NCI-H2029 (cell line): ENCODE measurements at regions not wholly inside any gene's neighbourhood (a gene's known extent, or its start where the extent isn't known, plus 50 kb on each side); places are given as distances from the start of the nearest gene placed in this dataset.

Experiments used
- DNase-seq: peaks from one replicate; lab custom pipeline; 2025; lab: John Stamatoyannopoulos, UW

DNA sequence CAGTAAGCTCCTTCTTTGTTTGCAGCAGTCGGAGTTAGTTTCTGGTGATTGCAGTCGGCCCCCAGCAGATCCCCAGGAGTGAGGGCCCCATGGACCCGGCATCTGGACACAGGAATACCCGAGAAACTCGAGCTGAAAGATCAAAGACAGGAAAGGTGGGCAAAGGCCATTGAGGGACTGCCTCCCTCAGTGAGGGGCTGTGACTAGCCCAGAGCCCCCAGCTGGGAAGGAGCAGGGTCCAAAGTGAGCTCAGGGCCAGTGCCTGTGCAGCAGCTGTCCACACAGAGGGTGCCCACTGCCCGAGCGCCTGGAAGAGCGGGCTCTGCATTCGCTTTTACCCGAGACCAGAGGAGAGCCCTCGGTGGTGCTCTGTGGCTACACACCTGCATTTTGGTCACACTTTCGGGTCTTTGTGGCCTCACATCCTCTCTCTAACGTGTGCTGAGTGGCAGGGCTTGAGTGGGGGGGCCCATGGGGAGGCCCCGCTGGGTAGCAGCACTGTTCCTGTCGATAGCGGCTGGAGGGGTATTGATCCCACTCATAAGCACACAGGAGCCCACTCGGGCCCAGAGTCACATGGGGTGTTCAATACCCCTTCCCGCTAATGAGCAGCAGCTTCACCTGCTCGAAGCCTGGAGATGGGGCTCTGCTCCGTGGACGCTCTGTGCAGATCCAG lies 532.9 kb downstream of the TBC1D22A start:
- no peak for DNase-seq

DNA sequence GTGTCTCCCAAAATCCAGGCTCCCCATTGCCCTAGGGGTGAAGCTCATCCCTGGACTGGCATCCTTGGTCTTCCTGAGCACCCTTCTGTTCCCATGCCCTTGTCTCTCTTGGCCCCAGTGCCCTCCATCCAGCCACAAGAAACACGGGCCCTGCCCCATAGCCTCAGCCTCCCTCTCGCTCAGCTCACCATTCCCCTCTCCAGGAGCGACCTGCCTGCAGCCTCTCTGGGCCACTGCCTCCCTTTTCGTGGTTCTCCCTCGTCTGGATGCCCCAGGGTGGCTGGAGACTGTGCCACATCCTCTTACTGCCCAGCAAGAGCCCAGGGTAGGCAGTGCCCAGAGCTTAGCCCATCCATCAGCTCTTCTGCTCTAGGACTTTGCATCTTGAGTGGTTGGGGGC lies 532.1 kb downstream of the TBC1D22A start:
- DNase-seq = no peak

DNA sequence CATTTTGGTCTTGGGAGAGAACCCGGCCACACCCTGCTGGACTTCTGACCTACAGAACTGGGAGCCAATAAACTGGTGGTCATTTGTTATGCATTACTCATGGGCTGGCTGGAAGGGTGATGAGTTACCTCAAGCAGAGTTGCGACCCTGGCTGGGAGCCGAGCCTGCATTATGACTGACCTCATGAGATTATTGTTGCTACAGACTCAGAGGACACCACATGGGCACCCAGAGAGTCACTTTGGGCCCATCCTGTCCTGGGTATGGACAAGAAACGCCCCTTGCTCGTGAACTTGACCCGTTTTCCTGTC lies 531.7 kb downstream of the TBC1D22A start:
- DNase-seq = no peak

DNA sequence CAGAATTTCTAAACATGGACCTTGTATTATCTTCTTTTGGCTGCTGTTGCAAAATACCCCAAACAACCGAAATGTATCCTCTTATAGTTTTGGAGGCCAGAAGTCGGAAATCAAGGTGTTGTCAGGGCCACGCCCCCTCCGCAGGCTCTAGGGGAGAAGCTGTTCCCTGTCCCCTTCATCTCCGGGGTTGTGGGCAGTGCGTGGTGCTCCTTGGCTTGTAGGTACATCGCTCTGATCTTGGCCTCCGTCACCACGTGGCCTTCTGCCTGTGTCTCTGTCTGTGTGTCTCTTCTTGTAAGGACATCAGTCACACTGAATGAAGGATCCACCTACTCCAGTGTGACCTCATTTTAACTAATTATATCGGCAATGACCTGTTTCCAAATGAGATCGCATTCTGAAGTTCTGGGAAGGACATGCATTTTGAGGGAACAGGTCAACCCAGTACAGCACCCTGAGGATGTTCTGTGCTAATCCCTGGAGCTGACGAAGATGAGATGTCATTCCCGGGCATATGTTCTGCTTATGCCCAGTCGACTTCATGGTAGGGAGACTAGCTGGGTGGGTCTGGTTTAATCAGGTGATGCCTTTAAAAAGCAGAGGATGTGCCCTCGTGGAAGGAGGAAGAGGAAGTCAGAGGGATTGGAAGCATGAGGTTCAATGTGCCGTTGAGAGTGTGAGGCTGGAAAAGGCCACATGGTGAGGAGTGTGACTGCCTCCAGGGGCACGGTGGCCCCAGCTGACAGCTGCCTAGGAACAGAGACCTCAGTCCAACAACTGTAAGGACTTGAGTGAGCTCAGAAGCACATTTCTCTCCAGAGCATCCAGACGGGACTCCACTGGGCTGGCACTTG lies 531.1 kb downstream of the TBC1D22A start:
- DNase-seq = no peak

DNA sequence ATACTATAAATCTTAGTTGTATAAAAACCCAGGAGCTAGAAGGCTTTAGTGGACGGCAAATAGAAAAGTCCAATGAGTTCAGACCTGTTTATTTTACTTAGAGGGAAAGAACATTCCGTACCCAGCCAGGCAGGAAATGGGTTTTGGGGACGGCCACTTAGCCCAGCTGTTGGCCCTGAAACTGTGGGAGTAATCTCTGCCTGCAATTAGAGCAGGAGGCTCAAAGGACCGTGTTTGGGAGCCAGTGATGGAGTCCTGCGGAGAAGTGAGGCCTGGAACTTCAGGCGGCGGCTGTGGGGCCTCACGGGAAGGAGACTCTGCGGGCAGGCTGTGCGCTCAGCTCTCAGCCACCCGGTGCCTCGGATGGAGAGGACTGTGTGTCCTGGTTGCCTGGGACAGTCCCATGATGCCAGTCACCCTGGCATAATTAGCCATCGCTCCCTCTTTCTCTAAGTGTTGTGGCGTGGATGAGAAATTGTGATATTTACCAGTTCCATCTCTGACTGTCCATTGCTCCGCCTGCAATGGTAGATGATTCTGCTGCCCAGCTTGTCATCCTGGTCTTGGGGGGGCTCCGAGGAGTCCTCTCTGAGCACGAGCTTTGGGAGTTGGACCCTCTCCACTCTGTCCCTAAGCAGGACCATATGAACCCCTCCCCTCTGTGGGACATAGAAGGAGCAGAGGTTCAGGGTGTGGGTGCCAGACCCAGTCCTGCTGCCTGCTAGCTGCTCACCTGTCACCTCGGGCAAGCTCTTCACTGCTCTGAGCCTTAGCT lies 530.3 kb downstream of the TBC1D22A start:
- DNase-seq = no peak

DNA sequence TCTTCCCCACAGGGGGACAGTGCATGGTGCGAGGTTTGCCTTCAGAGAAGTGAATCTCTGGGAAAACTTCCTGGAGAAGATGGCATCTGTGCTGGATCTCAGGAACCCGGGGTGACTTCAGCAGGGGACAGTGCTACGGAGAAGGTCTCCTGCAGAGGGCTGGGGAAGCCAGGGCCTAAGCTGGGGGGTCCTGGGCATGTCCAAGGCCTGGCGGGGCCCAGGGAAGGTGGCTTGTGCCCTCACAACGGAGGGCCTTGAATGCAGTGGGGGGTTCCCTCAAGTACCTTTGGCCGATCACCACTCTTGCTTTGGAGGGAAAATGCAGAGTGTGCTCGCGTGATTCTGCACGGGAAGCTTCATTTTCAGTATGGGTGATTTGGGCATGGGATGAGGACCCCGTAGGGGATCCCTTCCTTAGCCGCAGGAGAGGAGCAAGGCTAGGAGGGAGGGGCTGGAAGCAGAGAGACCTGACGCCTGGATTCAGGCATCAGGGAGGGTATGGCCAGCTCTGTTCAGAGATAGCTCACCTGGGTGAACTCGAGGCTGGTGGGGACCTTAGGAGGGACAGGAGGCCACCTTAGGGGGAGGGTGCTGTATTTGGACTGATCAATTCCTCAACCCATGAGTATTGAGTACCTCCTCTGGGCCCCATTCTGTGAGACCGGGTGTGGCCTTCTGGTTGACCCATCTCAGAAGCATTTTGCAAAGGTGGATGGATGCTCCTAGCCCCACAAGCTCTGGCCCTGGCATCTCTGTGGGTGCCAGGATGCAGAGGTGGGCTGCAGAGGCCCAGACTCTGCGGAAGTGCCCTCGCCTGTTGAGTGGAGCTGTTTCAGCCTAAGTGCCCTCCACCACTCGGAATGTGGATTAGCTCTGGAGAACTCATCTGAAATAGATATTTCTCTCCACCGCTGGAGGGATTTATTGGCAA lies 529.4 kb downstream of the TBC1D22A start:
- DNase-seq = no peak

DNA sequence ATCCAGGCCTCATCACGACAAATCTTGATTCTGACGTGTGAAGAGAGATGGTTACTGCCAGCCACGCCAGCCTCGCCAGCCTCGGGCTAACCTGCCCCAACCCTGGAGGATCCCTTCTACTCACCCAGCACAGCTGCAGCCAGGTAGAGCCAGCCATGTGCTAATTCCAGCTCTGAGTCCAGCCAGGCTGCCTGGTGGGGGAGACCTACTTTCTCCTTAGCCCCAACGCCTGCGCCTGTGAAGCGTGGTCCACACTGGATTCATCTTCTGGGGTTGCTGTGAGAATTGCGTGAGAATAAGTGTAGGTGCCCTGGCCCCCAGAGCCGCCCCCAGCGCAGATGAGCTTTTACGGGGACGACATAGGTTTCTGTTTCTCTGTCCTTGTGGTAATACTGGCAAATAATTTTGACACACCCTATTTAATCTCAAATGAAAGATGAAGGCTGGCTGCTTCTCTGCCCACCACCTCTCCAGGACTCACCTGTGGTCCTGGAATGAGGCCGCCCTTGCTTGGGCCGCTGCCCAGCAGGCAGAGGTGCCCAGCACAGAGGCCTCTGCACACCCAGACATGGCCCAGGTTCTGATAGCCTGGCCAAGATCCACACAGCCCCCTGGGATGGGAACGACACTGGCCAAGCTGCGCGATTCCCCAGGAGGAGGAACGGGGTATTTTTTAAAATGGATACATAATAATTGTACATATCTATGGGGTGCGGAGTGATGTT lies 528.4 kb downstream of the TBC1D22A start:
- no peak for DNase-seq

DNA sequence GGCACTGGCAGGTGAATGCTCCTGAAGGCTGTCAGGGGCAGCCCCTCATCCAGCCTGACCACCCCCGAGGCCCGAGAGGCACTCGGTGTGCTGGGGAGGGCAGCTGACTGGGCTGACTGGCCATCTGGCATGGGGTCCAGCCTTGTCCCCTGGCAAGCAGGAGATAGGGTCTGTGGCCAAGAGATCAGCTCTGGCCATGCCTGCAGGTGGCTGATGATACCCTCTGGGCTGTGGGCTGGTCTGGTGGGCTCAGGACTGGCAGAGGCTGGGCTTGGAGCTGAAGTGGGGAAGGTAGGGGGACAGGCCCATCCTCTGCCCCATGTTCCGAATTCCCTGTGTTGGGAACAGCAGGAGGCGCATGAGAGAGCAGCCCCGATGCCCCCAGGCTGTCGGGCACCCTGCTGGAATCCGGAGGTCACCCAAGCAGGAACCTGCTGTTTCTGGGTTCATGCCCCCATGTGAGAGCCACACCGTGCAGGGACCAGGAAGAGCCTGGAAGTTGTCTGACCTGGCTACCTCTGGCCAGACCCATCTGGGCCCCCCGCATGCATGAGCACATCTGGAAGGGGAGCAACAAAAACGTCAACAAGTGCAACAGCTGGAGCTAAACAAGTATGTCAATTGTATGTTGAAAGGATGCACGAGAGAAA lies 527.0 kb downstream of the TBC1D22A start:
- DNase-seq = no peak

DNA sequence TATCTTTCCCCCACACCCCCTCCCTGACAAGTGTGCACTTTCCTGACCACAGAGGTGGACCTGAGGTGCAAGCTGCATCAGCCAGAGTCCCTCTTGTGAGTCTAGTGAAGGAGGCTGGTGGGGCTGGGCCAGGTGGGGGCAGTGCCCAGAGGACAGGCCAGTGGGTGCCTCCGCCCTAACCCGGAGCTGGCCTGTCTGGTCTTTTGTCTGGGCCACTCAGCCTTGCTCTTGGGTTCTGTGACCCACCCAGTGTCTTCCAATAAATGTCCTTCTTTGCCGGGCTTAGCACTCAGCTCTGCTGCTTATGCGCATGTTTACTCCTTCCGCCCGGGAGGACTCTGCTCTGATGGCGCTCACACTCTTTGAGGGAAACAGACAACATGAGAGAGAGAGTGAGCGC lies 526.2 kb downstream of the TBC1D22A start:
- DNase-seq = no peak

DNA sequence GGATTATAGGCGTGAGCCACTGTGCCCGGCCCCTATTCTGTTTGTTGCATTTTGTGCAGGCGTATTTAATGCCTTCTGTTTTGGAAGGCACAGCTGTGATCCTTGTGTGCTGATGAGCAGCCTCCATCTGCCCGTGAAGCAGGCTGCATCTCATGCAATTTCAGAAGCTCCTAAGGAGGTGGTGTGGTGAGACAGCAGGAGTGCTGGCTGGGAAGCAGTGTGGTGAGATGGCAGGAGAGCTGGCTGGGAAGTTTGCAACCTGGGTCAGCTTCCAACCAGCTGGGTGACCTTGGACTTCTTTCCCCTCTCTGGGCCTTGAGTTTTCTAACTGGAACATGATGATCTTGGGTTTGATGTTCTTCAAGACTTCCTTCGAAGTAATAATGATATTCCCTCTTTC lies 525.1 kb downstream of the TBC1D22A start:
- DNase-seq = no peak

DNA sequence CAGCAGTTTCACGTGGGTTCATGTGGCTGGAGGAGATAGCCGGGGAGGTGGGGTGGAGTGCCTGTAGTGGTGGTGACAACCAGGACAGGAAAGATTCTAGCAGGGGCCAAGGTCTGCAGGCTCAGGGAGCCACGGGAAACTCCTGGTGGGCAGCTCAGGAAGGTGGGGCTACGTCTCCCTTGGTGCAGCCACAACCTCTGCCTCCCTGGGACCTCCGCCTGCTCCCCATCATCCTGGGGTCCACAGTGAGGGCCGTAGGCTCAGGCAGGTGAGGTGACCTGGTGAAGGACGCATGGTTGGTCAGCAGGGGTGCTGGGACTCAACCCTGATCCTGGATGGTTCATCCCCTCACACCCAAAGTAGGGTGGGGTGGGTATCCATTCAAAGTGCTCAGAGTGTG lies 524.1 kb downstream of the TBC1D22A start:
- DNase-seq = no peak

DNA sequence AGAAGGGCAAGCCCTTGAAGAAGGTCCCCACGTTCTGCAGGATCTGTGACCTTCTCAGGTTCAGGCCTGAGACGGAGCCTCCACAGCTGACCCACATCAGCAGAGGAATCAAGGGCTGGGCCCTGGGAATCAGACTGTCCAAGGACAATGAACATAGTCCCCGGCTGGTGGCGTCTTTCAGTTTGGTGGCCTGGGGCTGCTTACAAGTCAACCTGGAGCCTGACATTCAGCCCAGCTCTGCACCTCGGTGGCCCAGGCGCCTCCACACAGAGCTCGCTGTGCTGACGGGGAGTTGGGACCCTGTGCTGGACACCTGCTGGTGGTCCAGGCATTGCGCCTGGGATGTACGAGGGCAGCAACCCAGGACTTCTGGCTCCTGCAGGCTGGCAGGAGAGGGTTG lies 523.5 kb downstream of the TBC1D22A start:
- DNase-seq = no peak

DNA sequence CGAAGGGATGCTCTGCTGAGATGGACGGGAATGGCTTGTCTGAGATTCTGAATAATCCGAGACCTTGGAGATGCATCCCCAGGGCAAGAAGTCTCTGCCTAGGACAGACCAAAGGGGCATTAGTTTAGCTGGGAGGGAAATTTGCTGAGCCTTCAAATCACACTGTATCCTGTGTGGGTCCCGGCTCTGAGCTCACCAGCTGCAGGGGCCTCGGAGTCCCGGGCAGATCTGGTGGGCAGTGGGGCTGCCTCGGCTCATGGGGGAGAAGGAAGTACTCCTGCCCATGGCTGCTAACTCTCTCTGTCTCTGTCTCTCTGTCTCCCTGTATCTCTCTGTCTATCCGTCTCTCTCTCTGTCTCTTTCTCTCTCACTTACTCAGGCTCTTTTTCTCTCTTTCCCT lies 522.4 kb downstream of the TBC1D22A start:
- no peak for DNase-seq

DNA sequence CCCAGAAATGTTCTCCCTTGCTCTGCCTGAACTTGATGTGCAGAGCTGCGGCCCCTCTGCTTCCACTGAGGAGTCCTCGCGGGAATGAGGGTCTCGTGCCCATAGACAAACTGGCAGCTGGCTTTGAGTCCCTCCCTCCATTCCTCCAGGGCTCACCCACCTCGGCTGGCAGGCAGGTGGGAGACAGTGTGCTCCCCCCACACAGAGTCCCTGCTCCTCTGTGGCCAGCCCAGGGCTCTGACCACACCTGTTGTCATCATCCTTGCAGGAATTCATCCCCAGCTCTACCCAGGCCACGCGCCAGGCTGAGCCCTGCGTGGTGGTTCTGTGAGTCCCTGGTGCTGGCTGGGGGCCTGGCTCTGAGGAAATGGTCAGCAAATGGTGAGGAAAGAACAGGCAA lies 521.9 kb downstream of the TBC1D22A start:
- DNase-seq = no peak

DNA sequence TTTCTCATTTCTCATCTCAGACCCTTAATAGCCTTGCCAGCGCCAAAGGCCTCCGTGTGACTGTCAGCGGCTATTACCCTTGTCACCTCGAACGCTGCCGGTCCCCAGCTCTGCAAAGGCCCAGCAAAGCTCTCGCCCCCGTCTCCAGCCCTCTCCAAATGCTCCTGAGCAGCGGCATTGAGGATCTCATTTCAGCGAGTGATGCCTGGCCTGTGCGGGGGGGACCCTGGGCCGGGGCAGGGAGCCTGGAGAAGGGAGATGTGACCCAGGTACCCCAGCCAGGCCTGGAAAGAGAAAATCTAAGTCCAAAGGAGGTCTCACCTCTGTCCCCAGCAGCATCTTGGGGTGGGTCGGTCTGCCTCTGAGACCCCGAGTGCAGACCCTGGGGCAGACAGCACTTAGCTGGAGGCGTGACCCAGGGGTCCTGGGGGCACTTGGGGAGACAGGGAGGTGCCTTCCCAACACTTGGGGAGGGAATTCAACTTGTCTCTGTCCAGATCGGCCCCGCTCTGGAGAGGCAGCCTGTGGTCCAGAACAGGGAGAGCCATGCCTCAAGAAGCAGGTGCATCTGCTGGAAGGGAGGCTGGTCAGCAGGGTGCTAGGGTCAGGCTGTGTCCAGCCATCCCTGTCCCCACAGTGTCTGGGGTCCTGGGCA lies 521.3 kb downstream of the TBC1D22A start:
- DNase-seq = no peak

DNA sequence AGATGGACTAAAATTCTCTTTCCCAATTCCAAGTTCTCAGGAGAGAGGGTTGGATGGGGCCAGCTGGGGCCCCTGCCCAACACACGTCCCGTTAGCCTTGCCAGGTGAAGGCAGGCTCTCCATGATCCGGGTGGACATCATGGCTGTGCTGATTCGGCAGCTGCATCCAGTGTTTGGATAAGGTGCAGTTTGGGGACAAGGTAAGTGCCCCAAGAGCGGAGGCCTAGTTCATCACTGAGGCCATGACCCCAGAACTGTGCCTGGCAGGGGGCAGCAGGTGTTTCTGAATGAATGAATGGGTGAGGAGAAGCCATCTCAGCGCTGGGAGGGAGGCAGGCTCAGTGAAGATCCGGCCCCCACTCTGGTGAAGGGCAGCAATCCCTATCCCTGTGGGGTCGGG lies 520.4 kb downstream of the TBC1D22A start:
- DNase-seq = no peak

DNA sequence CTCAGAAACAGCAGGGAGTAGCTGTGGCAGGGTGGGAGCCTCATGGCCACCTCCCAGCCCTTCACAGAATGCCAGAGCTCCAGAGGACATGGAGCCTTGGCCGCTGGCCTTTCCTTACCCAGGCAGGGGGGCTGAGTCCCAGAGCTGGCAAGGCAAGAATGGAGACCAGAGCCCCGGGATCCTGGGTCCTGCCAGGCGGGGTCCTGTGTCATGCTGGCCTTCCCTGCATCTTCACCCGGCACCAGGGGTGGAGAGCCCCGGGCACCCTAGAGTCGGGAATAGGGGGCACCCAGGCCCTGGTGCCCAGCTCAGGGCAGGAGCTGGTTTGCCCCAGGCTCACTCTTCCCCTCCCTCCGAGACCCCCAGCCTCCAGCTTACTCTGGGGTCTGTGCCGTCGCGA lies 519.9 kb downstream of the TBC1D22A start:
- no peak for DNase-seq

DNA sequence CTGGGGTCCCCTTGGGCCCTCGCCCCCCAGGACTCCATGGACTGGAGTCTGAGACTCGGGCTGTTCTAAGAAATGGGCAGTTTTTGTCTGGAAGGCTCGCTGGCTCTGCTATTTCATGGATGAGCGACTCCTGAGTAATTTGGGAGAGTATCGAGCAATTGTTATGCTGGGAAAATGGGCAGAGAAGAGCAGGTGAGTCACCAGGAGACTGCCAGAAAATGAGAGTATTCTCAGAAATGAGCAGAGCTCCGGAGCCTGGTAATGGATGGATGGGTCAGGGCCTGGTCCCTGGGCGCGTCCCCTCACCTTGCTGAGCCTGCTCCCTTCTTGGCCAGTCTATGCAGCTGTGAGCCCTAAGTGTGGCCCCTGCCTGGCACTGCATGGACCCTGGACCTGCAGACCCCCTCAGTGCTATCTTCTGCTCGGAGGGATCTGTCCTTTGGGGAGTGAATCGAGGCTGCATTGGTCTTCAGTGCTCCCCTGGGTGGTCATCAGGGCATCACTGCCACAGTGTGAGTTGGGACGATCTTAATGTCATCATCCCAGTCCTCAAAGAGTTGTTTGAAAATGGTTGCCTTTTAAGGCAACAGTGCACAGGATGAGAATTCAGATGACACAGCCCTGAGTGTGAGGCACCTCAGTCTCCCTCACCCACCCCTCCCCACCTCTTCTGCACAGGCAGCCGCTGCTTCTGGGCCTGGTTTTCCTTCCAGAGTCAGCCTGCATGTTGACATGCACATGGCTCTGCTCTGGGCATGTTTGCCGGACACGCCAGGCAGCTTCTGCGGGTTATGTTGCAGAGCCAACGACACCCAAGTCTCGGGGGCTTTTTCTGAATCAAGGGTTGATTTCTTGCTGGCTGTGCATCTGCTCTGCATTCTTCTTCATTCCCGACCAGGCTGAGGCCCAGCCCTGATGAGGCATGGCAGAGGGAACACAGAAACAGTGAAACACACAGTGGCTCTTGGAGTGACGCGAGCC lies 519.0 kb downstream of the TBC1D22A start:
- no peak for DNase-seq

DNA sequence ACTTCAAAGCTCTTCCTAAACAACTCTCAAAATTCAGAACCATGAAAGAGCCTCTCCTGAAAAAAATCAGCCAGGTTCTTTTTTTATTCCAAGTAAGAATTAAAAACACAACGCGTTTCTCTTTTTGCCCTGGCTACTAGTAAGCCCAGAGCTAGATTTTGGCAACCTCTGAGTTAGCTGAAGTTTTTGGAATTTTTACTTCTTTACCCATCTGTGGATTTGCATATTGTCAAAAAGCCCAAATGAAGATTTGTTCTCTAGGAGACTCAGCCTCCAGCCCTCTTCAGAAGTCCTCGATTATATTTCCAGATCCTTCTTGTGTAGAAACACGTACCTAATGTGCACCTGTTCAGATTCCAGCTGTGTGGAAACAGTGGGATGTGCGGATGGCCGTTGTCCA lies 517.9 kb downstream of the TBC1D22A start:
- DNase-seq = no peak
